Stimulated activated CD8-positive, alpha-beta memory T cell treated with anti-CD3 and anti-CD28 coated beads, Interleukin-15, amount 100 ng/mL, for 48 hours (primary cell): ENCODE measurements at regions not wholly inside any gene's neighbourhood (a gene's known extent, or its start where the extent isn't known, plus 50 kb on each side); places are given as distances from the start of the nearest gene placed in this dataset.

Experiments used
- DNase-seq, 2 donors: peaks; one replicate each; pipeline ENCODE4 v3.0.0-alpha.2; 2020; ENCODE audit warnings: low read depth in 2 of 2

- DNase-seq, result no peak
Measured at GRCh38 chr10:128871671-128872231, 595.3 kb upstream of the MGMT start.

- no peak for DNase-seq
Measured at GRCh38 chr10:128873411-128874054, 593.5 kb upstream of the MGMT start.

GRCh38 chr10:128874331-128874730, 592.7 kb upstream of the MGMT start:
- DNase-seq, result no peak

- no peak for DNase-seq
Measured at GRCh38 chr10:128875030-128875744, 591.9 kb upstream of the MGMT start.

- no peak for DNase-seq
Measured at GRCh38 chr10:128875956-128876736, 590.9 kb upstream of the MGMT start.

- no peak for DNase-seq
Measured at GRCh38 chr10:128877141-128877540, 589.9 kb upstream of the MGMT start.

GRCh38 chr10:128877936-128878335, 589.1 kb upstream of the MGMT start:
- no peak for DNase-seq

GRCh38 chr10:128879030-128879429, 588.0 kb upstream of the MGMT start:
- DNase-seq, result no peak

- no peak for DNase-seq
Measured at GRCh38 chr10:128879441-128880140, 587.5 kb upstream of the MGMT start.

GRCh38 chr10:128880159-128880725, 586.8 kb upstream of the MGMT start:
- DNase-seq, result no peak

GRCh38 chr10:128881086-128881485, 586.0 kb upstream of the MGMT start:
- DNase-seq, result no peak

GRCh38 chr10:128883231-128884032, 583.6 kb upstream of the MGMT start:
- no peak for DNase-seq

- DNase-seq, result no peak
Measured at GRCh38 chr10:128884033-128884425, 583.0 kb upstream of the MGMT start.

GRCh38 chr10:128884496-128885072, 582.5 kb upstream of the MGMT start:
- DNase-seq, result no peak

GRCh38 chr10:128885573-128886555, 581.2 kb upstream of the MGMT start:
- no peak for DNase-seq

- no peak for DNase-seq
Measured at GRCh38 chr10:128887856-128888255, 579.2 kb upstream of the MGMT start.

GRCh38 chr10:128892005-128892404, 575.0 kb upstream of the MGMT start:
- DNase-seq, result no peak

GRCh38 chr10:128894641-128895040, 572.4 kb upstream of the MGMT start:
- no peak for DNase-seq

GRCh38 chr10:128895473-128895872, 571.6 kb upstream of the MGMT start:
- DNase-seq, result no peak
